Esophagus squamous epithelium (tissue), 5 donors: ENCODE measurements at regions not wholly inside any gene's neighbourhood (a gene's known extent, or its start where the extent isn't known, plus 50 kb on each side); places are given as distances from the start of the nearest gene placed in this dataset.

ENCODE experiments used
- DNase-seq: peaks from one replicate; lab custom pipeline; 2025; lab: John Stamatoyannopoulos, UW
- H3K27ac ChIP-seq, 4 donors: fragments of 200-600 bp; sonication (generic); one replicate each; pipeline ENCODE4 v1.5.1; 2016 to 2019; ENCODE audit warnings: mild to moderate bottlenecking in 1 of 4
- H3K27me3 ChIP-seq, 4 donors: fragments of 200-600 bp; sonication (generic); 1 replicate in 3 of 4; 2 replicates in 1 of 4; pipeline versions ENCODE4 v1.5.1 to v1.6.0; 2017 to 2021; ENCODE audit warnings: antibody characterized with exemption in 1 of 4
- H3K36me3 ChIP-seq, 3 donors: fragments of 200-600 bp; sonication (generic); one replicate each; pipeline ENCODE4 v1.5.1; 2016 to 2019
- H3K4me1 ChIP-seq, 3 donors: fragments of 200-600 bp; sonication (generic); one replicate each; pipeline ENCODE4 v1.5.1; 2017 to 2019
- H3K4me3 ChIP-seq, 4 donors: fragments of 200-600 bp; sonication (generic); 1 replicate in 3 of 4; 2 replicates in 1 of 4; pipeline ENCODE4 v1.5.1; 2016 to 2019; ENCODE audit warnings: mild to moderate bottlenecking in 2 of 4, moderate library complexity in 1 of 4
- H3K9me3 ChIP-seq, 3 donors: fragments of 200-600 bp; sonication (generic); one replicate each; pipeline ENCODE4 v1.5.1; 2016 to 2019
- CTCF ChIP-seq, 6 experiments: fragments of 450-650 bp in 4 of 6; fragments of 200-600 bp in 2 of 6; sonication (generic) in 2 of 6; IDR thresholded peaks; one replicate each; pipeline ENCODE4 v1.5.1; 2016 to 2019; ENCODE audit warnings: antibody characterized with exemption in 6 of 6, mild to moderate bottlenecking in 4 of 6, moderate library complexity in 4 of 6
- POLR2A ChIP-seq, 4 donors: fragments of 450-650 bp; IDR thresholded peaks; one replicate each; pipeline ENCODE4 v1.6.1; 2017; ENCODE audit warnings: antibody characterized with exemption in 4 of 4, mild to moderate bottlenecking in 4 of 4, moderate library complexity in 3 of 4
- WGBS, 2 donors: methylation state at CpG; one replicate each; pipeline ENCODE4 v1.1.5; 2018; 5-methylcytosine and 5-hydroxymethylcytosine counted together
- intact Hi-C: fragments of 100-400 bp; cut with DNase I; formaldehyde crosslinking; loops from one replicate; pipeline ENCODE4 v1.15.0; 2022
- donor health status: DM: yes; HTN: yes; CAD: no.

- no peaks in the 10 kb centered on the region for H3K27me3 ChIP-seq
- no peaks in the 10 kb centered on the region for H3K36me3 ChIP-seq
- no peaks in the 10 kb centered on the region for H3K4me1 ChIP-seq
- DNase-seq, result no peak
- H3K9me3 ChIP-seq, result no peaks in the 10 kb centered on the region
- no peak overlapping the region for H3K4me3 ChIP-seq
- intact Hi-C loops, result no loop called here
- WGBS, 2 donors, result 78 to 90% methylated on average over 4 to 5 of the region's 5 CpGs
- TF ChIP-seq CTCF (IDR thresholded peaks at IDR 0.05), result no peak
- no peak for TF ChIP-seq POLR2A (IDR thresholded peaks at IDR 0.05)
- no peak overlapping the region for H3K27ac ChIP-seq
These were observed 213.3 kb upstream of the CXCR4 start for GRCh38 chr2:136331226-136331625.

GRCh38 chr2:136328207-136328795 is 210.4 kb upstream of the CXCR4 start:
- H3K27ac ChIP-seq, result no peak overlapping the region
- TF ChIP-seq POLR2A (IDR thresholded peaks at IDR 0.05), result no peak
- TF ChIP-seq CTCF (IDR thresholded peaks at IDR 0.05), result no peak
- DNase-seq, result no peak
- no peaks in the 10 kb centered on the region for H3K36me3 ChIP-seq
- intact Hi-C loops, result no loop called here
- H3K9me3 ChIP-seq, result no peaks in the 10 kb centered on the region
- WGBS, 2 donors, result 69 to 82% methylated on average over 8 of the region's 8 CpGs
- no peak overlapping the region for H3K4me3 ChIP-seq
- peaks cover 0 to 6% (median 0%) of the 10 kb centered on the region in 4 donors for H3K27me3 ChIP-seq
- H3K4me1 ChIP-seq, result no peaks in the 10 kb centered on the region

DNA sequence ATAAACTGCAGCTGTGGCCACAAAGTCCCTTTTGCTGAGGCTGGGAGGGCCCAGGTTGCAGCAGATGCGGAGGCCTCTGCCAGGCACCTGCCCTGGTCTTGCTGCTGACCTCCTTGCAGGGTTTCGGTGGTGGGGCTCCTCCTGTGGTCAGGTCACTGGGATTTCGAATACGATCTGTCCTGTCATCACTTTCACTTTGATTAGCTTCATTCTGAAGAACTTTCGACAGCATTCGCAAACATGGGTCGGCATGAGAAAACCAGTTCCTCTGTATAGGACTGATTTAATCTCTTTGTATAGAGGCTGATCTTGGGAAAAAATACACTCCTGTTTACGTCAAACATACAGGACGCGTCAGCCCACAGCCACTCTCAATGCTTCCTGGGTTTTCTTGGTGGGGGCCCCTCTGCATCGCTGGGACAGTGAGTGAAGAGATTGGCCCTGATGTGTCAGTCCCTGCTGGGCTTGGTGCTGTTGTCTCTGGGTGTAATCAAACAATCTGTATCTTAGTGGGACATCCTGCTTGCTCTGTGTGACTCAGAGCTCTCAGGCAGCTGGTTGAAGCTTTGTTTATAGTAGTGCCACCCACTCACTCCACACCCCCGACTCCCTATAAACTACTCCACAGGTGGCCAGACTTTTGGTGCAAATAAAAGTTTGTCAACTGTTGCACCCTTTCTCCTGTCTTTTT is 209.4 kb upstream of the CXCR4 start:
- peaks cover 0 to 6% (median 0%) of the 10 kb centered on the region in 4 donors for H3K27me3 ChIP-seq
- no peaks in the 10 kb centered on the region for H3K4me1 ChIP-seq
- no peak overlapping the region for H3K4me3 ChIP-seq
- DNase-seq, result no peak
- WGBS, 2 donors, result 43 to 72% methylated on average over 12 of the region's 12 CpGs
- TF ChIP-seq CTCF (IDR thresholded peaks at IDR 0.05) (no peak), POLR2A (IDR thresholded peaks at IDR 0.05) (peak in 1 of 4 donors; percentile 36)
- peak overlapping the region in 2 of 4 donors; percentile 29 for H3K27ac ChIP-seq
- no peaks in the 10 kb centered on the region for H3K9me3 ChIP-seq
- no peaks in the 10 kb centered on the region for H3K36me3 ChIP-seq
- intact Hi-C loops, result no loop called here

DNA sequence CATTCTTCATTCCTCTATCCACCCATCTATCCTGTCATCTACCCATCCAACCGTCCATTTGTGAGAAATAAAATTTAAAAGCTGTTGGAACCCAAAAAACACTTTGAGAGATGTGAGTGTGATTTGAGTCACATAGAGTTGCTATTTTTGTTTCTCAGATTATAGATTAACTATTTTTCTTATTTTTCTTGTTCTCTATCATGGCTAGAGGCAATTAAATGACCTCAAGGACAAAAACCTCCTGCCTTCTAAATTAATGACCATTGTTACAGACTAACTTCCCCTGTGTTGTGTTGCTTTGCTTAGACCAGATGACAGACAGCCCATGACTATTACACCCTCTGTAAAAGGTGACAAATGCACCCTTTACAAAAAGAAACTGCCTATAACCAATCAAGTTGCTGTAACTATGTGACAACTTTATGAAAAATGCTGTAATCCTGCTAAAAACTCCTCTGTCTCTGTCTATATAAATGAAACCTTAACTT is 207.9 kb upstream of the CXCR4 start:
- Histone ChIP-seq H3K9me3 (no peaks in the 10 kb centered on the region), H3K27me3 (peaks cover 0 to 6% (median 0%) of the 10 kb centered on the region in 4 donors), H3K4me3 (no peak overlapping the region), H3K36me3 (no peaks in the 10 kb centered on the region), H3K27ac (no peak overlapping the region), H3K4me1 (no peaks in the 10 kb centered on the region)
- TF ChIP-seq CTCF (IDR thresholded peaks at IDR 0.05), result no peak
- no peak for TF ChIP-seq POLR2A (IDR thresholded peaks at IDR 0.05)
- whole genome bisulfite sequencing, 2 donors, result 85 to 100% methylated on average over 1 of the region's 1 CpG
- intact Hi-C loops, result no loop called here
- DNase-seq, result no peak

DNA sequence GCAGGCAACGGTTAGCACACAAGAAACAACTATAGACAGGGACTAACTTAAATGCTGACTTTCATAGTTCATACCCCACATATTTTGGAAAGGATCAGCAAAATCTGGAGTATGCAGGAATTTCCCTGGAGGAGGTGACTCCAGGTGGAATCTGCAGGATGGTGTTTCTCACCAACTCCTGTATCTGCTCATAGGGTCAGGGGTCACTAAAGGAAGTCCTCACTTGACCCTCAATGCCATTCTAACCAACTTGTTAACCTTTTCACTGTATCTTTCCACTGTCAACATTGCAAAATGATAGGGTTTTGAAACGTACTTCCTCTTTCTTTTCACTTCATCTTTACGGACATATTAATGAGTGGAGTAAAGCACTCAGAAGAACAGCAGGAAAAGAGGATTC is 207.0 kb upstream of the CXCR4 start:
- peaks cover 0 to 6% (median 0%) of the 10 kb centered on the region in 4 donors for H3K27me3 ChIP-seq
- intact Hi-C loops, result no loop called here
- DNase-seq, result no peak
- H3K9me3 ChIP-seq, result no peaks in the 10 kb centered on the region
- TF ChIP-seq CTCF (IDR thresholded peaks at IDR 0.05), result no peak
- no peak for TF ChIP-seq POLR2A (IDR thresholded peaks at IDR 0.05)
- no peak overlapping the region for H3K27ac ChIP-seq
- no peaks in the 10 kb centered on the region for H3K36me3 ChIP-seq
- WGBS, 2 donors, result 75 to 81% methylated on average over 3 of the region's 3 CpGs
- no peaks in the 10 kb centered on the region for H3K4me1 ChIP-seq
- no peak overlapping the region for H3K4me3 ChIP-seq
